8988T (cell line): ENCODE measurements at regions not wholly inside any gene's neighbourhood (a gene's known extent, or its start where the extent isn't known, plus 50 kb on each side); places are given as distances from the start of the nearest gene placed in this dataset.

ENCODE experiments used
- DNase-seq: peaks from one replicate; pipeline ENCODE4 v3.0.0; 2011

GRCh38 chr10:123501148-123501547 is 165.0 kb upstream of the GPR26 start:
- no peak for DNase-seq

GRCh38 chr10:123502983-123503382 is 163.2 kb upstream of the GPR26 start:
- no peak for DNase-seq

GRCh38 chr10:123506455-123506854 is 159.7 kb upstream of the GPR26 start:
- DNase-seq = no peak

DNA sequence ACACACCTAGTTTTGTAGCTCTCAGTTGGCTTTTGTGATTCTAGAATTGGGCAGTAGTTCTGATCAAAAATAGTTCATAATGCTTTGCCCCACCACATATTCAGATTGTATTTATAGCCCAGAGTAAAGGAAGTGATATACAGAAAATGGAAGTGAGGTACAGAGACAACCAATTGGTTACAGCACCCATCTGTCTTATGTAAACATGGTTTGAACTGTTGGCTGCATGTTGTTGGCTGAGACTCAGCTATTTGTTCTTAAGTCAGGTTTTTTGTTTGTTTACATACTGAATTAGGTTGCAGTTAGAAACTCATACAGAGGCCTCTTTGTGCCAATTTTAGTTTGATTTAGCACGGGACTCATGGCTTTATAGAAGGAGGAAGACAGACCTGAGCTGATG is 158.9 kb upstream of the GPR26 start:
- DNase-seq = no peak

DNA sequence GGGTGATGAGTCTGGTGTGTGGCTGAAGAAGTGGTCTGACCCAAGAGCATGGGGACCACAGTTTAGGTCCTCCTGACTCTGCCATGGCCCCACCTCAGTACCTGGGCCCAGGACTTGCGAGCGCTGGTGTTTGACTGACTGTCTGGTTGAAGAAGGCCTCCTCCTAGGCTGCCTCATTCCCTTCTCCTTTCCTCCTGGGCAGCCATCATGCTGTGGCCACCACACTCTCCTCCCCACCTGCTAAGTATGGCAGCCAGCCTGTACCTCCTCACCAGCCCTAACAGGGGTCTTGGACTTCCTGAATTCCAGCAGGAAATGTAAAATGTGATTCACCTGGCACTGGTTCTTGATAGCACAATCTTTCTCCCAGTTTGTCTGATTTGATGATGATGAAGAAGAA is 156.8 kb upstream of the GPR26 start:
- DNase-seq = no peak

- no peak for DNase-seq
Measured at GRCh38 chr10:123512901-123513775, 153.0 kb upstream of the GPR26 start.

- no peak for DNase-seq
Measured at GRCh38 chr10:123513870-123514269, 152.3 kb upstream of the GPR26 start.

DNA sequence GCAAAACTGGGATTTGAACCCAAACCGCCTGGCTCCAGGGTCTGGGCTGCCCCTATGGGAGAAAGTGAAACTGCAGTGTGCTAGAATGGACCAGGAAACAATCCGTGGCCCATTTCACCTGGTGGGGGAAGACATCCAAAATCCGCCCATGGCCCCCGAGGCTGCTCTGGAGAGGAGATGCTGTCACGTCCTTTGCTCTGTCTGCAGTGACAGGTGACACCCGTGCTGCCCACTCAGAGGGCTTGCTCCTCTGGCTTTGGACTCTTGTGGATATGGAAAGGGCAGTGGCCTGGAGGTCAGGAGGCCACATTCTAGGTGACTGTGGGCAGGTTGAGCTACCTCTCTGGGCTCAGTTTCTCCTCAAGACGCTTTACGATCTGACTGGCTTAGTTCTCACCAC is 151.2 kb upstream of the GPR26 start:
- DNase-seq = no peak

GRCh38 chr10:123515661-123516060 is 150.5 kb upstream of the GPR26 start:
- no peak for DNase-seq

GRCh38 chr10:123516291-123516690 is 149.9 kb upstream of the GPR26 start:
- DNase-seq = no peak

- no peak for DNase-seq
Measured at GRCh38 chr10:123517426-123517825, 148.7 kb upstream of the GPR26 start.

- DNase-seq = no peak
Measured at GRCh38 chr10:123517901-123518300, 148.3 kb upstream of the GPR26 start.

- no peak for DNase-seq
Measured at GRCh38 chr10:123518765-123519164, 147.4 kb upstream of the GPR26 start.

- no peak for DNase-seq
Measured at GRCh38 chr10:123519861-123520260, 146.3 kb upstream of the GPR26 start.

DNA sequence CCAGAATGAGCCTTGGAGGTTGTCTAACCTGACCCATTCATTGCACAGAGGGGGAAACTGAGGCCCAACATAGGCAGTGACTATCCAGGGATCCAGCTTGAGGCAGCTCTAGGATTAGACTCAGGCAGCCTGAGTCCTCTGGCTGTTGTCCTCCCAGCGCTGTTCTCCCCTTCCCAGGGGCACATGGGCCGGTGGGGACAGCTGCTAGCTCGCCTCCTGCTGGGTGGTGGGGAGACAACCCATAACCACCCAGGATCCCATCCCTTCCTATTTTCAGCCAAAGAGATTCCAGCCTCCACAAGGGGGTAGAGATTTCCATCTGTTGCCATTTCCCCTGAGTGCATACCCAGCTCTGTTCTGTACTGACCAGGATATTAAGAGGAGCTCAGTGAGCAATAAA is 145.1 kb upstream of the GPR26 start:
- DNase-seq = no peak

DNA sequence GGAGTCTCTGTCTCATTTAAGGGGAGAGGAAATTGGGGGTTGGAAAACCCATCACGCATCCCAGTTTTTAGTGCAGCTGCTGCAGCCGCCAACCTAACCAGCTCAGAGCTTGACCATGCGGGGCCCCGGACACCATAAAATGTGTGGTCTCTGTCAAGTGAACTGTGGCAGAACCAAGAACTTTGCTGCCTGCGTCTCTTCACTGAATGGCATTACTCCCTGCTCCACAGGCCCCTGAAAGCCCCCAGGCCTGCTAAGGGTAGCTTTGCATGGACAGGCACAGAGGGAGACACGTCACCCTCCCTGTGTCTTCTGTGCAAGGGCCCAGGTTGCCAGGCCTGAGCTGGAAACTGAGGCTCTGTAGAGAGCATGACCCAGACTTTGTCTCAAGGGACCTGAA is 144.6 kb upstream of the GPR26 start:
- DNase-seq = no peak

DNA sequence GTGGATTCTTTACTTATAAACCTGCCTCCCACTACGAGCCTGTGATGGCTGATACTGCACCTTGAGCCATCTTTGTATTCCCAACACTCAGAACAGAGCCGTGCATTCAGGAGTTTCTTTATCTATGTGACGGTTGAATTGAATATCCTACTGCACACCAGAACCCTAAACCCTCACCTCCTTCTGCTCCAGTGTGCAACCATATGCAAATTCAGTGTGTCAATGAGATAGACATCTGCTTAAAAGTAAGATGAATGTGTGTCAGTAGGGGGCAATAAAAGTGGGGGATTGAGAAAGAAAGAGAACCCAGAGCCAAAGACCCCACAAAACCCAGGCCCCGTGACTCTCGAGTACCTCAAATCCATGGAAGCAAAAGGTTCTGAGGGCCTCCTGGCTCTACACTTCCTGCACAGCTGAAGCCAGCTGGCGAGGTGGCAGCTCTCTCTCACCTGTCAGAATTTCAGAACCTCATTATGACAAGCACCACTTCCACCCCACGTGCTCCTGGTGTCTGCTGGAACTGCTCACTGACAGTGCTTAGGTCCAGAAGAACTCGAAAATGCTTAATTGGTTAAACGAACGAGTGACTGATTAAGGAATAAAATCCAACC is 143.3 kb upstream of the GPR26 start:
- no peak for DNase-seq

DNA sequence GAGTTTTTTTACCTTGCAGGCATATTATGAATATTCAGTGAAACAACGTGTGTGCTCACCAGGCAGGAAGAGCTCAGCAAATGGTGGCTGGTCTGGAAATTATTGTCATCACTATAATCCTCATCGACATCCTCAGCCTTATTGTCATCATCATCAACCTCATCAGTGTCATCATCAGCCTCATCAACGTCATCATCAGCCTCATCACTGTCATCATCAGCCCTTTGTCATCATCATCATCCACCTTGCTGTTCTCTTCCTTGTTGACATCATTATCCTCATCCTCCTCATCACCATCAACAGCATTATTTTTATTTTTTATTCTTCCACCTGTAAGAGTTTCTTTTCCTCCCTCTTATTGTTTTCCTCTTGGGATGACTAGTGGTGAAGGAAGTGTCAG is 142.3 kb upstream of the GPR26 start:
- DNase-seq = no peak

DNA sequence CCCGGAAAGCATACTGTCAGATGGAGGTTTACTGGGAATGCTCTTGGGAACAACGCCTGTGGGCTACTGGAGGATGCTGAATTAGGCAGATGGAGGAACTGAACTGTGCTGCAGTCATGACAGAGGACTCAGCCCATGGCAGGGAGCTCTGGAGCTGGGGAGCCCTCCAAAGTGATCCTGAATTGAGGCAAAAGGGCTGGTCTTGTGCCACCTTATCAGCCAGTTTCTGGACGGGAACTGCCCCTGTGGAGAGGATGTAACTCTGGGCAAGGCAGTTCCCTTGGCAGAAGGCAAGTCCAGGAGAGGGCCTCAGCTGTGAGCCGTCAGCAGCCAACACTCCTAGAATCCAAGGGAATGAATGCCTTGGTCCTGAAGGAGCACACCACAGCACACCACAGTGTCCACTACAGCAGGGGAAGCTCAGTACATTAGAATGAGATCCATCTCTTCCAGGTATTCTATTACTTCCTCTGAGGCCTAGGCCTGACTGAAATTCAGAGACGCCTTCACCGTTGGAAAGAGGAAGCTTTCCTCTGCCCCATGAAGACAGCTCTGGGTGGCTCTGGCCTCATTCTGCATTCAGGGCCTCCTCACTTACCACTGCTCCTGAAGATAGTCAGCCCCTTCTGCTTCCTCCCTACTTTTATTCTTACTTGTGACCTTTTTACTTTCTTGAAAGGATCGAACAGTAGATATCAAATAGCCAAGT is 139.6 kb upstream of the GPR26 start:
- DNase-seq = no peak

- no peak for DNase-seq
Measured at GRCh38 chr10:123527151-123527550, 139.0 kb upstream of the GPR26 start.

DNA sequence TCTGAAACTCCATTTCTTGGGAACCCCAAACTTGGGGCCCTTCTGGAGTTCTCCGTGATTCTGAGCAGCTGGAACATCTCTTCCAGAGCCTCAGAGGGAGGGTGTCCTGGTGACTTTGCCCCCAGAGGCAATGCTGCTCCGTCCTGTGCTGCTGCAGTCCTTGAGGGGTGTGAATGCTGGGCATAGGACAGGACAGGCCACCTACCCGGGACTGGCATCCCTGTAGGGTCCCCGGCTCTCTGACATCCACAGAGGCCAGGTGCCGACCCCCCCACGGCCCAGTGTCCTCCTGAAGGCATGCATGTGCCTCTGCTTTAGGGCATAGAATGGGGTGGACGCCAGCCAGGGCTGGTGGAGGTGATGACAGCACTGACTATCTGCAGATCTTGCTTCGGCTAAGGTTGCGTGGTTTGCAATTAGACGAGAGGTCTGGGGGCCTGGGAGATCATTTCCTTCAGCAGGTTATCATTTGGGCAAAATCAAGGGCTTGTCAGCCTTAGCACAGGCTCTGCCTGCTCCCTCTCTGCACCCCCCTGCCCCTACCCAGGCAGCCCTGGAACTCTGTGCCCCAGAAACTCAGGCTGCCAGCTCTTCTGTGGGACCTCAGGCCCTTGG is 136.9 kb upstream of the GPR26 start:
- DNase-seq = no peak

DNA sequence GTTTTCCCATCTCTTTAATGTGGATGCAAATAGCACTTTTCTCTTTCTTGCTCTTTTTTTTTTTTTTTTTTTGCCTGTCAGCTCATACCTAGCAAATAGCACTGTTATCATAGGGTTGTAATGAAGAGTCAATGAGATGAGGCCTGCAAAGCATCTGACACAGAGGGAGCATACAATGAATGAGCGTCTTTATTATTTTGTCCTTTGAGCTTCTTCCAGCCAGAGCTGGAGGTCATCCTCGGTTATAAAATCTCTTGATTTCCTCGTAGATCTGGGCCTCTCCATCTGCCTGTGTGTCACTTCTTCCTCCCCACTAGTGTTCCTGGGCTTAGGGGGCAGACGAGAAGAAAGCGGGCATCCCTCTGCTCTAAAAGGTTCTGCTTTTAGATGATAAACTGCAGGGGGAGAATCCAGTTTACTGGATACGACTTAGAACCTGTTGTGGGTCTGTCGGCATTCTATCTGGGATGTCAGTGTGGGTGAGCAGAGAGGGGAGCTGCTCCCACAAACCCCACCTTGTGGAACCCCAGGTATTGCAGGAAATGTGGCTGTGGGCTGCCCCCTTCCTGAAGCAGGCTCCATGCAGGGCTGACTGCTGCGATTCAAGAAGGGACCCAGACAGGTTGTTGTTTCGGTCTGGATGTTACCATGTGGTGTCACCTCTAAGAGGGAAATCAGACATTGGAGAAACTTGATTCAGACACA is 135.8 kb upstream of the GPR26 start:
- DNase-seq = no peak

DNA sequence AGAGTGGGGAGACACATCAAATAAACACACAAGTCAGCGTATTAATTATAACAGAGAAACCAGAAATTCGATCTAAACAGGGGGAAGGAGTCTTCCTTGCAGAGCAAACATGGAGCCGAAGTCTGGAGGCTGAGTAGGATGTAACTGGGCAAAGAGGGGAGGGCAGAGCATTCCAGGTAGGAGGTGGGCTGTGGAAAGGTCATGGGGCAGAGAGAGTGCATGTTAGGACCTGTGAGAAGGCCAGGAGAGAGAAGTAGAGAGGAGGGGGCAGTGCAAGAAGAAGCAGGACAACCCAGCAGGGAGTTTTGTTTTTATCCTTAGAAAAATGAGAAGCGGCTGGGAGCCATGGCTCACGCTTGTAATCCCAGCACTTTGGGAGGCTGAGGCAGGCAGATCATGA is 130.8 kb upstream of the GPR26 start:
- DNase-seq = no peak
